ENCODE measurements at regions not wholly inside any gene's neighbourhood (a gene's known extent, or its start where the extent isn't known, plus 50 kb on each side); places are given as distances from the start of the nearest gene placed in this dataset.

- Histone ChIP-seq H3K4me3 (no peak overlapping the region), H3K36me3 (no peaks in the 10 kb centered on the region), H3K27me3 (no peaks in the 10 kb centered on the region), H3K4me1 (no peaks in the 10 kb centered on the region), H3K27ac (no peak overlapping the region), H3K9me3 (no peaks in the 10 kb centered on the region)
- DNase-seq (no peak), ATAC-seq (no peak)
- TF ChIP-seq, protein P1, sequence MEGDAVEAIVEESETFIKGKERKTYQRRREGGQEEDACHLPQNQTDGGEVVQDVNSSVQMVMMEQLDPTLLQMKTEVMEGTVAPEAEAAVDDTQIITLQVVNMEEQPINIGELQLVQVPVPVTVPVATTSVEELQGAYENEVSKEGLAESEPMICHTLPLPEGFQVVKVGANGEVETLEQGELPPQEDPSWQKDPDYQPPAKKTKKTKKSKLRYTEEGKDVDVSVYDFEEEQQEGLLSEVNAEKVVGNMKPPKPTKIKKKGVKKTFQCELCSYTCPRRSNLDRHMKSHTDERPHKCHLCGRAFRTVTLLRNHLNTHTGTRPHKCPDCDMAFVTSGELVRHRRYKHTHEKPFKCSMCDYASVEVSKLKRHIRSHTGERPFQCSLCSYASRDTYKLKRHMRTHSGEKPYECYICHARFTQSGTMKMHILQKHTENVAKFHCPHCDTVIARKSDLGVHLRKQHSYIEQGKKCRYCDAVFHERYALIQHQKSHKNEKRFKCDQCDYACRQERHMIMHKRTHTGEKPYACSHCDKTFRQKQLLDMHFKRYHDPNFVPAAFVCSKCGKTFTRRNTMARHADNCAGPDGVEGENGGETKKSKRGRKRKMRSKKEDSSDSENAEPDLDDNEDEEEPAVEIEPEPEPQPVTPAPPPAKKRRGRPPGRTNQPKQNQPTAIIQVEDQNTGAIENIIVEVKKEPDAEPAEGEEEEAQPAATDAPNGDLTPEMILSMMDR (IDR thresholded peaks at IDR 0.05) = no peak
- no peak for TF ChIP-seq POLR2A (IDR thresholded peaks at IDR 0.05)
- WGBS (ENCODE audit: insufficient coverage, low coverage, low lambda C conversion rate, missing lambda C conversion rate) = 49% methylated on average over 7 of the region's 7 CpGs
- intact Hi-C loops (cut with DNase I) = no loop called here
These were observed 593.7 kb upstream of the CHAC2 start for GRCh38 chr2:53173698-53174455.

DNA sequence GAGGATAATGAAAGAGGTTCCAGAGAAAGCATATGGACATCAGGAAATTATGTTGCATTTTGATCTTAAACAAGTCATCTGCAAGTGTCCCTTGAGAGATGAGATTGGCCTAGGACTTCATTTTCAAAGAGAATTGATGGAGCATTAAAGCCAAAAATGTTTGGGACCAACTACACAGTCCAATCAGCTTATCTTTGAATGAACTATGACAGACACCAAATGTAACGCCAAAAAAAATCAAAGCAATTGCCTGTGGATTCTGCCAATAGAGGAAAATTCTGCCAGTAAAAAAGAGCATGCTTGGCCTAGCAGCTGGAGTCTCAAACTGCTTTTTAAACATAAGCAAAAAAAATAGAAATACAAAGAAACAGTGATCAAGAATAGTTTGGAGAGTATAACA, 594.5 kb upstream of the CHAC2 start:
- intact Hi-C loops (cut with DNase I) = no loop called here
- ATAC-seq (no peak), DNase-seq (no peak)
- no peaks in the 10 kb centered on the region for H3K9me3 ChIP-seq
- no peaks in the 10 kb centered on the region for H3K36me3 ChIP-seq
- no peaks in the 10 kb centered on the region for H3K4me1 ChIP-seq
- H3K27me3 ChIP-seq = no peaks in the 10 kb centered on the region
- H3K27ac ChIP-seq = no peak overlapping the region
- TF ChIP-seq, protein P1 (IDR thresholded peaks at IDR 0.05) = no peak
- TF ChIP-seq POLR2A (IDR thresholded peaks at IDR 0.05) = no peak
- WGBS (ENCODE audit: insufficient coverage, low coverage, low lambda C conversion rate, missing lambda C conversion rate) = 36% methylated on average over 1 of the region's 1 CpG
- no peak overlapping the region for H3K4me3 ChIP-seq

DNA sequence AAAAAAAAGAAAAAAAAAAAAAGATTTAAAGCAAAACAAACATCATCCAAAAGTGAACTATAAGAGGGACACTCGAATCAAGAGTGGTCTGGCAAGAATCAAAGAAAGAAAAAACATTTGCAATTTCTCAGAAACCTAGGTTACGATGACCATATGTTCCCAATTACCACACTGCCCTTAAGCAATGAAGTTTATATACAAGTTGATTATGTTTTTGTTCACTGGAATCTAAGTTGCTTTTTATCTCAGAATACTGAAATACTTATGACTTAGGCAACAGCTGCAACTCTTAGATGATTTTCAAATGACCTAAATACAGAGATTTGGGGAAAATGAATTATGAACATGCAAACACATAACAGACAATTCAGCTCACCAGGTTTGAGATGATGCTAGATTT, 597.1 kb upstream of the CHAC2 start:
- no peaks in the 10 kb centered on the region for H3K4me1 ChIP-seq
- no peak for TF ChIP-seq POLR2A (IDR thresholded peaks at IDR 0.05)
- TF ChIP-seq, protein P1 (IDR thresholded peaks at IDR 0.05) = no peak
- no peaks in the 10 kb centered on the region for H3K9me3 ChIP-seq
- intact Hi-C loops (cut with DNase I) = no loop called here
- 41% methylated on average over 2 of the region's 2 CpGs for WGBS (ENCODE audit: insufficient coverage, low coverage, low lambda C conversion rate, missing lambda C conversion rate)
- H3K4me3 ChIP-seq = no peak overlapping the region
- DNase-seq = no peak
- H3K27ac ChIP-seq = no peak overlapping the region
- H3K27me3 ChIP-seq = no peaks in the 10 kb centered on the region
- no peaks in the 10 kb centered on the region for H3K36me3 ChIP-seq
- no peak for ATAC-seq

- DNase-seq = no peak
- no peak overlapping the region for H3K4me3 ChIP-seq
- H3K27ac ChIP-seq = no peak overlapping the region
- H3K36me3 ChIP-seq = no peaks in the 10 kb centered on the region
- no peaks in the 10 kb centered on the region for H3K9me3 ChIP-seq
- H3K27me3 ChIP-seq = no peaks in the 10 kb centered on the region
- WGBS (ENCODE audit: insufficient coverage, low coverage, low lambda C conversion rate, missing lambda C conversion rate) = 60% methylated on average over 4 of the region's 4 CpGs
- ATAC-seq = no peak
- intact Hi-C loops (cut with DNase I) = no loop called here
- no peaks in the 10 kb centered on the region for H3K4me1 ChIP-seq
- TF ChIP-seq, protein P1 (IDR thresholded peaks at IDR 0.05) = no peak
- TF ChIP-seq POLR2A (IDR thresholded peaks at IDR 0.05) = no peak
These were observed 600.4 kb upstream of the CHAC2 start for GRCh38 chr2:53167227-53167626.

DNA sequence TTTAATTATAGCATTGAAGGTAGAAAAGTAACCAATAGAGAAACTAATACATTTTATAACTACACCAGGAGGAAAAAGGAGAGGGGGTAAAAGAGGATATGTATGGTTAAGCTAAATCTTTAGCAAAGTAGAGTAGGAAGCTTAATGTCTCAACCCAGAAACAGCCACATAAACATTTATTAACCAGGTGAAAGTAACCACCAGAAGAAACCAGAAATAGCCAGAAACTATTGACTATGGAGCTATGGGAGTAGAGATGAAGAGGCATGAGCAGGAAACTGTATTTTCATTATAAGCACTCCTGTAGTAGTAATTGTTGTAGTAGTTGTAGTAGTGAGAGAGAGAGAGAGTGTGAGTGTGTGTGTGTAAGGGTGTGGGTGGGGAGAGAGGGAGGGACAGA, 617.5 kb upstream of the CHAC2 start:
- Histone ChIP-seq H3K4me3 (no peak overlapping the region), H3K4me1 (no peaks in the 10 kb centered on the region), H3K9me3 (no peaks in the 10 kb centered on the region), H3K36me3 (no peaks in the 10 kb centered on the region), H3K27ac (no peak overlapping the region), H3K27me3 (no peaks in the 10 kb centered on the region)
- TF ChIP-seq, protein P1 (IDR thresholded peaks at IDR 0.05) = no peak
- TF ChIP-seq POLR2A (IDR thresholded peaks at IDR 0.05) = no peak
- intact Hi-C loops (cut with DNase I) = no loop called here
- ATAC-seq = no peak
- DNase-seq = no peak

All from right lobe of liver (tissue), 6 donors.